Pancreas (tissue), 10 donors: ENCODE measurements at regions not wholly inside any gene's neighbourhood (a gene's known extent, or its start where the extent isn't known, plus 50 kb on each side); places are given as distances from the start of the nearest gene placed in this dataset.
"Not testable (repeated sequence)": the region's sequence is repeated elsewhere in the genome, so short reads cannot be mapped to it uniquely, and the experiment has no call there.

Source experiments
- ATAC-seq, 4 donors: fragments of 200-7000 bp; cut with Tn5 transposase; one replicate each; pipeline versions ENCODE4 v1.8.0 to v1.9.1; 2020; ENCODE audit warnings: mild to moderate bottlenecking in 4 of 4, moderate library complexity in 4 of 4
- DNase-seq, 6 donors: peaks; one replicate each; pipeline ENCODE4 v3.0.0-alpha.2; 2020
- FAIRE-seq: peaks from 2 replicates; lab custom pipeline; 2012; peaks lifted over from hg19 to GRCh38; lab: Jason Lieb, UNC
- H3K27ac ChIP-seq, 4 donors: fragments of 200-600 bp; sonication (generic); 1 replicate in 3 of 4; 2 replicates in 1 of 4; pipeline versions ENCODE4 v1.5.0 to v1.8.0; 2020
- H3K27me3 ChIP-seq, 4 donors: fragments of 200-600 bp; one replicate each; pipeline ENCODE4 v1.8.0; 2021
- H3K36me3 ChIP-seq, 3 donors: fragments of 200-600 bp; sonication (generic) in 1 of 3; one replicate each; pipeline versions ENCODE4 v1.5.0 to v1.8.0; 2020 to 2021
- H3K4me1 ChIP-seq, 3 donors: fragments of 200-600 bp; one replicate each; pipeline ENCODE4 v1.8.0; 2021
- H3K4me3 ChIP-seq, 4 donors: fragments of 200-600 bp; sonication (generic) in 2 of 4; one replicate each; pipeline versions ENCODE4 v1.5.0 to v1.8.0; 2020 to 2021
- H3K9me3 ChIP-seq, 4 donors: fragments of 200-600 bp; one replicate each; pipeline ENCODE4 v1.8.0; 2021
- CTCF ChIP-seq, 4 donors: fragments of 200-600 bp; sonication (generic) in 3 of 4; IDR thresholded peaks; one replicate each; pipeline versions ENCODE4 v1.5.0 to v1.8.0; 2021; ENCODE audit warnings: antibody characterized with exemption in 4 of 4
- WGBS, 2 donors: extraction: QIAGEN DNeasy Blood & Tissue Kit; methylation state at CpG; one replicate each; pipeline ENCODE4 v1.1.7; 2013; 5-methylcytosine and 5-hydroxymethylcytosine counted together
- intact Hi-C, 3 donors: fragments of 100-400 bp; cut with DNase I; formaldehyde crosslinking; loops; one replicate each; pipeline versions ENCODE4 v1.11.1 to v1.14.2; 2022
- donor health status: healthy with polysubstance abuse.
- donor health status: DM: no; HTN: no; CAD: no; lungs with moderate emphysema.
- donor health status: DM: no; HTN: no; CAD: no.
- donor health status: control.
- donor health status: control.
- donor health status: Bipolar disorder and iron deficiency.
- donor health status: DM: yes; HTN: yes; CAD: no.
- donor health status: DM: no; HTN: no; CAD: no.
- donor health status: DM: no; HTN: no; CAD: no.
- donor health status: DM: yes; HTN: yes; CAD: no.

- no peaks in the 10 kb centered on the region for H3K9me3 ChIP-seq
- H3K4me1 ChIP-seq: no peaks in the 10 kb centered on the region
- no peak overlapping the region for H3K27ac ChIP-seq
- H3K4me3 ChIP-seq: no peak overlapping the region
- ATAC-seq: no peak
- intact Hi-C loops: no loop called here
- no peak for TF ChIP-seq CTCF (IDR thresholded peaks at IDR 0.05)
- H3K36me3 ChIP-seq: no peaks in the 10 kb centered on the region
- no peak for DNase-seq
- H3K27me3 ChIP-seq: no peaks in the 10 kb centered on the region
- WGBS, 2 donors: 81 to 83% methylated on average over 1 of the region's 1 CpG
- FAIRE-seq: no peak
Measured at GRCh38 chr5:98217138-98217537, 556.3 kb upstream of the RGMB start.

DNA sequence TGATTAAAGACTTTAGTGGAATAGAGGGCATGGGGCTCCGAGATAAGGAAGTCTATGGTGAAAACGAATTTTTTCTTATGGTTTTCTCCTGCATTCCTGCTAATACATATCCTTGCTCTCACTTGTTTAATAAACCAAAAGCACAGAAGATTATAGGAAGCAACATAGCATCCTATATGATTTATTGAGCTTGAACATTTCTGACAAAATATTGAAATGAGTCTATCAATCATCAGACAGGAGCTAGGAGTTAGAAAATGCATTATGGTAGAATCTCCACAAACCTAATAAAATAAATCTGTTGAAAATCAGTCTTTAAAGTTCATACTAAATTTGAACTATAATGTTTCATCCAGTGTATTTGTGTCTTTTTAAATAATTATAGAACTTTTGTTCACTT, 554.6 kb upstream of the RGMB start:
- no peak overlapping the region for H3K4me3 ChIP-seq
- intact Hi-C loops: no loop called here
- WGBS, 2 donors: 51 to 64% methylated on average over 2 of the region's 2 CpGs
- no peak overlapping the region for H3K27ac ChIP-seq
- FAIRE-seq (no peak), DNase-seq (no peak), ATAC-seq (no peak)
- TF ChIP-seq CTCF (IDR thresholded peaks at IDR 0.05): no peak
- H3K4me1 ChIP-seq: no peaks in the 10 kb centered on the region
- no peaks in the 10 kb centered on the region for H3K9me3 ChIP-seq
- no peaks in the 10 kb centered on the region for H3K36me3 ChIP-seq
- no peaks in the 10 kb centered on the region for H3K27me3 ChIP-seq

GRCh38 chr5:98227489-98227888, 546.0 kb upstream of the RGMB start:
- H3K9me3 ChIP-seq: no peaks in the 10 kb centered on the region
- ATAC-seq (no peak), DNase-seq (peak in 1 of 6 donors; percentile 10), FAIRE-seq (no peak)
- H3K36me3 ChIP-seq: no peaks in the 10 kb centered on the region
- H3K4me3 ChIP-seq: no peak overlapping the region
- H3K27me3 ChIP-seq: no peaks in the 10 kb centered on the region
- no peak for TF ChIP-seq CTCF (IDR thresholded peaks at IDR 0.05)
- no peak overlapping the region for H3K27ac ChIP-seq
- intact Hi-C loops: no loop called here
- H3K4me1 ChIP-seq: no peaks in the 10 kb centered on the region

DNA sequence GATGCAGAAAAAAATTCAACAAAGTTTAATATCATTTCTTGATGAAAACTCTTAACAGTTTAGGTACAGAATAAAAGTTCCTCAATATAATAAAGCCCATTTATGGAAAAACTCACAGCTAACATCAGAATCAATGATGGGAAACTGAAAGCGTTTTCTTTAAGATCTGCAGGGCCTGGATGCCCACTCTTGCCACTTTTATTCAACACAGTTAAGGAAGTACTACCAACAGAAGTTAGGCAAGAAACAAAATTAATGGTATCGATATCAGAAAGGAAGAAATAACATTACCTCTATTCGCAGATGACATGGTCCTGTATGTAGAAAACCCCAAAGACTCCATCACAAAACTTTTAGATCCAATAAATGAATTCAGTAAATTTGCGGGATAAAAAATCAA, 542.4 kb upstream of the RGMB start:
- DNase-seq: no peak
- no peaks in the 10 kb centered on the region for H3K36me3 ChIP-seq
- WGBS, 2 donors: 68 to 86% methylated on average over 4 of the region's 4 CpGs
- no peak overlapping the region for H3K27ac ChIP-seq
- H3K9me3 ChIP-seq: no peaks in the 10 kb centered on the region
- TF ChIP-seq CTCF (IDR thresholded peaks at IDR 0.05): no peak
- FAIRE-seq: no peak
- H3K27me3 ChIP-seq: no peaks in the 10 kb centered on the region
- H3K4me1 ChIP-seq: no peaks in the 10 kb centered on the region
- no peak for ATAC-seq
- intact Hi-C loops: no loop called here
- H3K4me3 ChIP-seq: no peak overlapping the region

DNA sequence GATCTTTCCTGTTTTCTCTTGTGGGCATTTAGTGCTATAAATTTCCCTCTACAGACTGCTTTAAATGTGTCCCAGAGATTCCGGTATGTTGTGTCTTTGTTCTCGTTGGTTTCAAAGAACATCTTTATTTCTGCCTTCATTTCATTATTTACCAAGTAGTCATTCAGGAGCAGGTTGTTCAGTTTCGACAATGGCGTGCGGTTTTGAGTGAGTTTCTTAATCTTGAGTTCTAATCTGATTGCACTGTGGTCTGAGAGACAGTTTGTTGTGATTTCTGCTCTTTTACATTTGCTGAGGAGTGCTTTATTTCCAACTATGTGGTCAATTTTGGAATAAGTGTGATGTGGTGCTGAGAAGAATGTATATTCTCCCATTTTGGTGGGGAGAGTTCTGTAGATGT, 535.7 kb upstream of the RGMB start:
- H3K36me3 ChIP-seq, H3K27me3 ChIP-seq, ATAC-seq, H3K4me3 ChIP-seq, H3K27ac ChIP-seq, intact Hi-C loops, FAIRE-seq, H3K4me1 ChIP-seq, H3K9me3 ChIP-seq, DNase-seq: not testable (repeated sequence)
- WGBS, 2 donors: 72 to 75% methylated on average over 5 of the region's 5 CpGs

- no peaks in the 10 kb centered on the region for H3K36me3 ChIP-seq
- 54 to 65% methylated on average over 1 of the region's 1 CpG for WGBS, 2 donors
- no peaks in the 10 kb centered on the region for H3K27me3 ChIP-seq
- DNase-seq: no peak
- FAIRE-seq: peak; percentile 26
- no peaks in the 10 kb centered on the region for H3K9me3 ChIP-seq
- no peak for TF ChIP-seq CTCF (IDR thresholded peaks at IDR 0.05)
- no peaks in the 10 kb centered on the region for H3K4me1 ChIP-seq
- ATAC-seq: no peak
- no peak overlapping the region for H3K27ac ChIP-seq
- intact Hi-C loops: no loop called here
- no peak overlapping the region for H3K4me3 ChIP-seq
Measured at GRCh38 chr5:98243972-98244371, 529.5 kb upstream of the RGMB start.
